K562 (cell line): ENCODE measurements at regions not wholly inside any gene's neighbourhood (a gene's known extent, or its start where the extent isn't known, plus 50 kb on each side); places are given as distances from the start of the nearest gene placed in this dataset.
A peak's percentile ranks its signal among the peaks of the same experiment; 100 is the strongest.

Experiments used
- BMI1 ChIP-seq: fragments of 150-350 bp; IDR thresholded peaks from 2 replicates; pipeline ENCODE4 v1.6.1; 2014; ENCODE audit warnings: low read length
- BRCA1 ChIP-seq, 2 experiments: fragments of 450-650 bp in 1 of 2; sonication (generic) in 1 of 2; formaldehyde crosslinking in 1 of 2; IDR thresholded peaks; 2 replicates each; pipeline versions ENCODE4 v1.5.0 to v1.6.1; 2017 to 2020; ENCODE audit warnings: mild to moderate bottlenecking in 1 of 2, missing genetic modification reagents in 1 of 2
- CC2D1A ChIP-seq: fragments of 450-650 bp; IDR thresholded peaks from 2 replicates; pipeline ENCODE4 v1.6.1; 2017; ENCODE audit warnings: mild to moderate bottlenecking
- EP400 ChIP-seq: fragments of 450-650 bp; IDR thresholded peaks from 2 replicates; pipeline ENCODE4 v1.6.1; 2017; ENCODE audit warnings: antibody characterized with exemption, mild to moderate bottlenecking, moderate library complexity
- MITF ChIP-seq: IDR thresholded peaks from 2 replicates; pipeline ENCODE4 v1.6.1; 2014; ENCODE audit warnings: antibody characterized with exemption
- PML ChIP-seq: IDR thresholded peaks from 2 replicates; pipeline ENCODE4 v1.6.1; 2012; ENCODE audit warnings: low read length, inconsistent platforms
- PTRF ChIP-seq: fragments of 450-650 bp; IDR thresholded peaks from 2 replicates; pipeline ENCODE4 v1.6.1; 2016; ENCODE audit warnings: mild to moderate bottlenecking, missing genetic modification characterization, missing compliant biosample characterization
- RBM39 ChIP-seq: fragments of 200-400 bp; formaldehyde crosslinking; optimal IDR thresholded peaks from 2 replicates; pipeline ENCODE3; 2018; ENCODE audit warnings: low read depth, low read length
- SP2 ChIP-seq: IDR thresholded peaks from 2 replicates; pipeline ENCODE4 v1.6.1; 2011; ENCODE audit warnings: mild to moderate bottlenecking, low read depth, low read length, moderate library complexity; ENCODE audit not compliant: poor library complexity, severe bottlenecking; ENCODE audit errors: extremely low read depth
- THRAP3 ChIP-seq: fragments of 450-650 bp; IDR thresholded peaks from 2 replicates; pipeline ENCODE4 v1.6.1; 2016; ENCODE audit warnings: mild to moderate bottlenecking, inconsistent platforms, borderline replicate concordance
- VEZF1 ChIP-seq: fragments of 200-800 bp; sonication (Bioruptor generic); IDR thresholded peaks from 2 replicates; pipeline ENCODE4 v1.6.1; 2017; ENCODE audit warnings: missing genetic modification characterization, missing compliant biosample characterization
- XRCC4 ChIP-seq: IDR thresholded peaks from one replicate; pipeline ENCODE4 v1.6.1; 2011; ENCODE audit not compliant: insufficient read depth, insufficient read length; ENCODE audit errors: extremely low read depth
- ZNF133 ChIP-seq: fragments of 250-450 bp; sonication (Bioruptor Pico); IDR thresholded peaks from 2 replicates; pipeline ENCODE4 v1.4.0; 2020; ENCODE audit warnings: mild to moderate bottlenecking
- ZNF274 ChIP-seq: IDR thresholded peaks from 2 replicates; pipeline ENCODE4 v1.6.1; 2011; ENCODE audit warnings: low read depth, mild to moderate bottlenecking, low read length, moderate library complexity, borderline replicate concordance
- ZNF280A ChIP-seq: fragments of 450-650 bp; IDR thresholded peaks from 2 replicates; pipeline ENCODE4 v1.6.1; 2018; ENCODE audit warnings: mild to moderate bottlenecking, low read depth; ENCODE audit not compliant: partially characterized antibody
- ZNF318 ChIP-seq, 2 experiments: fragments of 450-650 bp; IDR thresholded peaks; 2 replicates each; pipeline ENCODE4 v1.6.1; 2016; ENCODE audit warnings: mild to moderate bottlenecking in 2 of 2, borderline replicate concordance in 1 of 2, low read depth in 1 of 2, moderate library complexity in 1 of 2

GRCh38 chr2:64854773-64855237 lies 134.4 kb upstream of the SLC1A4 start (continued):
- TF ChIP-seq ZNF318 (IDR thresholded peaks at IDR 0.05; ENCODE audit: borderline replicate concordance in 1 of 2, low read depth in 1 of 2) (no peak), XRCC4 (no peak), THRAP3 (no peak), EP400 (0 out of 2 replicates have a peak, but pooled peaks have one; percentile 40), ZNF274 (no peak), PML (no peak), BMI1 (no peak), CC2D1A (no peak), ZNF280A (no peak), SP2 (no peak), VEZF1 (peak; percentile 48; the same call in 1 of the 2 replicates), RBM39 (no peak), MITF (peak; percentile 96), BRCA1 (IDR thresholded peaks at IDR 0.05) (no peak), BRCA1 (CRISPR knock-in tag; IDR thresholded peaks at IDR 0.05) (no peak), PTRF (tag) (0 out of 2 replicates have a peak, but pooled peaks have one; percentile 39), ZNF133 (CRISPR knock-in tag) (no peak)
